Tibial nerve (tissue), 3 donors: ENCODE measurements at regions not wholly inside any gene's neighbourhood (a gene's known extent, or its start where the extent isn't known, plus 50 kb on each side); places are given as distances from the start of the nearest gene placed in this dataset.

Experiments
- POLR2A ChIP-seq, 2 donors: fragments of 450-650 bp; IDR thresholded peaks; one replicate each; pipeline ENCODE4 v1.6.1; 2017; ENCODE audit warnings: antibody characterized with exemption in 2 of 2, mild to moderate bottlenecking in 2 of 2, moderate library complexity in 2 of 2
- TF ChIP-seq, protein P1 (sequence below), 5 experiments: fragments of 200-600 bp in 3 of 5; fragments of 450-650 bp in 2 of 5; sonication (generic) in 3 of 5; IDR thresholded peaks; one replicate each; pipeline ENCODE4 v1.5.1; 2016 to 2019; ENCODE audit warnings: antibody characterized with exemption in 5 of 5, mild to moderate bottlenecking in 3 of 5, moderate library complexity in 2 of 5

DNA sequence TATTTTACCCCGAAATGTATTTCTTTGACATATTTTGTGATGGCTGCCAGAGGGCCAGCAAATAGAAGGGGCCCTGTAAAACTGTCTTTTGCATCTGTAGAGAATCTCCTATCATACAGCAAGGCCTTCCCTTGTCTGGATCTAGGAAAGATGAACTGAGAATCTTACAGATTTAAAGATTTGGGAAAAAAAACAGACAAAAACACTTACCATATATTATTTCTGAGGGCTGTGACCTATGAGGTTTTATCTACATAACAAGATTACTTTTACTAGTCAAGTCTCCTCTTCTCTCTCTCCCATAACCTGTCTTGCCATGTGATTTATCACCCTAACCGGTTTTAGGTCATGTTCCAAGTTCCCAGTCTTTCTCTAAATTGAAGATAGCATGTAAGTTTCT lies 599.2 kb upstream of the CDH6 start:
- TF ChIP-seq POLR2A (IDR thresholded peaks at IDR 0.05): no peak
- TF ChIP-seq, protein P1, sequence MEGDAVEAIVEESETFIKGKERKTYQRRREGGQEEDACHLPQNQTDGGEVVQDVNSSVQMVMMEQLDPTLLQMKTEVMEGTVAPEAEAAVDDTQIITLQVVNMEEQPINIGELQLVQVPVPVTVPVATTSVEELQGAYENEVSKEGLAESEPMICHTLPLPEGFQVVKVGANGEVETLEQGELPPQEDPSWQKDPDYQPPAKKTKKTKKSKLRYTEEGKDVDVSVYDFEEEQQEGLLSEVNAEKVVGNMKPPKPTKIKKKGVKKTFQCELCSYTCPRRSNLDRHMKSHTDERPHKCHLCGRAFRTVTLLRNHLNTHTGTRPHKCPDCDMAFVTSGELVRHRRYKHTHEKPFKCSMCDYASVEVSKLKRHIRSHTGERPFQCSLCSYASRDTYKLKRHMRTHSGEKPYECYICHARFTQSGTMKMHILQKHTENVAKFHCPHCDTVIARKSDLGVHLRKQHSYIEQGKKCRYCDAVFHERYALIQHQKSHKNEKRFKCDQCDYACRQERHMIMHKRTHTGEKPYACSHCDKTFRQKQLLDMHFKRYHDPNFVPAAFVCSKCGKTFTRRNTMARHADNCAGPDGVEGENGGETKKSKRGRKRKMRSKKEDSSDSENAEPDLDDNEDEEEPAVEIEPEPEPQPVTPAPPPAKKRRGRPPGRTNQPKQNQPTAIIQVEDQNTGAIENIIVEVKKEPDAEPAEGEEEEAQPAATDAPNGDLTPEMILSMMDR (IDR thresholded peaks at IDR 0.05): no peak
